ENCODE measurements at regions not wholly inside any gene's neighbourhood (a gene's known extent, or its start where the extent isn't known, plus 50 kb on each side); places are given as distances from the start of the nearest gene placed in this dataset.

DNA sequence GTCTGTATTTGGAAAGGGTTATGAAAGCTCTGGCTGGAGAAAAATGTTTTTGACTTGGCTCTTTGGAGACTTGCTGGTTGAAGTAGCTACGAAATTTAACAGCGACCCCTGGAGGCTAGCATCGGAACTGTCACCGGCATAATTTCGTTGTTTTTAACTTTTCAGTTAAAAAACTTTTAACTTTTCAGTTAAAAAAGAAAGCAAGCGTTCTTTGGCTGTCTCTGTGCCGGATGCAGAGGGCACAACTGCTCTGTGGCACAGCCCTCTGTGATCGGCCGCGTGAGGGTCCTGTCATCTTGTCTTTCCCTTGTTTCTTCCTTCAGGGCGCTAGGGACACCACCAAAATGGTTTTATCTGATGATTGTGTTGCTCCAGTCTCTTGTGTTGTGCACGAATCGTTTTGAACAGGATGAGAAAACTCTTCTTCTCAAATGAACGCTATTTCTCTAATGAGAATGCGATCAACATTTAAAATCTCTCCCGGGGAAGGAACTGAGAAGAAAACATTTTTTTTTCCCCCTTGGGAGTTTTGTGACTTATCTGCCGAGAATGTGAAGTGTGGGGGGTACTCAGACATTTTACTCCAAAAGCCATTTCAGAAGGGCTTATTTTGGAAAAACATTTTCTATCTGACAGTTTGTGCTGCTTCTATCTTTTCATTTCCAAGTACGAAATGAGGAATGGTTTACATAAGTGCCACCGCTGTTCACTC lies 57.1 kb downstream of the ADCYAP1 start:
- H3K4me1 ChIP-seq (ENCODE audit: control insufficient read depth in 4 of 4, insufficient read depth in 4 of 4, low read length in 3 of 4), result peaks cover 0 to 5% (median 0%) of the 10 kb centered on the region in 4 donors
- no peaks in the 10 kb centered on the region for H3K9me3 ChIP-seq (ENCODE audit: control insufficient read depth in 4 of 4, low read length in 3 of 4)
- 17% methylated on average over 19 of the region's 19 CpGs for WGBS
- no peak overlapping the region for H3K27ac ChIP-seq (ENCODE audit: low read depth in 1 of 2, low read length in 2 of 2)
- no peak overlapping the region for H3K9ac ChIP-seq (ENCODE audit: low read depth in 1 of 2, low read length in 2 of 2)
- H3K36me3 ChIP-seq (ENCODE audit: control insufficient read depth in 4 of 4, insufficient read depth in 3 of 4, low read depth in 1 of 4, low read length in 3 of 4), result no peaks in the 10 kb centered on the region
- peak; percentile 54 for DNase-seq (ENCODE audit: low spot score)
- peaks cover 0 to 13% (median 0%) of the 10 kb centered on the region in 4 donors for H3K27me3 ChIP-seq (ENCODE audit: control insufficient read depth in 4 of 4, insufficient read depth in 4 of 4, low read length in 3 of 4)
- no peak overlapping the region for H3K4me3 ChIP-seq (ENCODE audit: low read depth in 1 of 3, low read length in 3 of 3)
- TF ChIP-seq SP1 (IDR thresholded peaks at IDR 0.05), result no peak
- TF ChIP-seq JUND (IDR thresholded peaks at IDR 0.05), result no peak
- peak; percentile 69 to 75 for TF ChIP-seq RAD21 (IDR thresholded peaks at IDR 0.05)
- TF ChIP-seq, protein P1, sequence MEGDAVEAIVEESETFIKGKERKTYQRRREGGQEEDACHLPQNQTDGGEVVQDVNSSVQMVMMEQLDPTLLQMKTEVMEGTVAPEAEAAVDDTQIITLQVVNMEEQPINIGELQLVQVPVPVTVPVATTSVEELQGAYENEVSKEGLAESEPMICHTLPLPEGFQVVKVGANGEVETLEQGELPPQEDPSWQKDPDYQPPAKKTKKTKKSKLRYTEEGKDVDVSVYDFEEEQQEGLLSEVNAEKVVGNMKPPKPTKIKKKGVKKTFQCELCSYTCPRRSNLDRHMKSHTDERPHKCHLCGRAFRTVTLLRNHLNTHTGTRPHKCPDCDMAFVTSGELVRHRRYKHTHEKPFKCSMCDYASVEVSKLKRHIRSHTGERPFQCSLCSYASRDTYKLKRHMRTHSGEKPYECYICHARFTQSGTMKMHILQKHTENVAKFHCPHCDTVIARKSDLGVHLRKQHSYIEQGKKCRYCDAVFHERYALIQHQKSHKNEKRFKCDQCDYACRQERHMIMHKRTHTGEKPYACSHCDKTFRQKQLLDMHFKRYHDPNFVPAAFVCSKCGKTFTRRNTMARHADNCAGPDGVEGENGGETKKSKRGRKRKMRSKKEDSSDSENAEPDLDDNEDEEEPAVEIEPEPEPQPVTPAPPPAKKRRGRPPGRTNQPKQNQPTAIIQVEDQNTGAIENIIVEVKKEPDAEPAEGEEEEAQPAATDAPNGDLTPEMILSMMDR (IDR thresholded peaks at IDR 0.05; ENCODE audit: low read depth, low read length, missing input control), result peak; percentile 94

DNA sequence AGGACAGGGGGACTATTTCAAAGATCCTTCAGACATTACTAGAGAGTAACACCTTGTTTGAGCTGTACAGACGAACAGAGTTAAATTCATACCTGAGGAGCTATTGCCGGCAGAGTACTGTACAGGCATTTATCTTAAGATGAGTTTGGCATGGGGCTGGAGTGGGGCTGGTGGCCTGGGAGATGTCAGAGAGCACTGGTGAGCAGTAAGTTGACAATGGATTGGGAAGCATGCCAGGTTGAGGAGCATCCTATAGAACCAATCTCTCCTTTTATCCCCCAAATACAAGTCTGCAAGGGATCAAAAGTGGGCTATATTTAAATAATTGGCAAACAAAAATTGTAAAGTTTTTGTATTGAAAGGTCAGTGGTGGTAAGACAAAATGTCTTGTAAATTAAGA lies 58.6 kb downstream of the ADCYAP1 start:
- 72% methylated on average over 2 of the region's 2 CpGs for WGBS
- H3K27me3 ChIP-seq (ENCODE audit: control insufficient read depth in 4 of 4, insufficient read depth in 4 of 4, low read length in 3 of 4), result peaks cover 0 to 12% (median 0%) of the 10 kb centered on the region in 4 donors
- peaks cover 0 to 5% (median 0%) of the 10 kb centered on the region in 4 donors for H3K4me1 ChIP-seq (ENCODE audit: control insufficient read depth in 4 of 4, insufficient read depth in 4 of 4, low read length in 3 of 4)
- no peak overlapping the region for H3K9ac ChIP-seq (ENCODE audit: low read depth in 1 of 2, low read length in 2 of 2)
- TF ChIP-seq, protein P1 (IDR thresholded peaks at IDR 0.05; ENCODE audit: low read depth, low read length, missing input control), result no peak
- H3K36me3 ChIP-seq (ENCODE audit: control insufficient read depth in 4 of 4, insufficient read depth in 3 of 4, low read depth in 1 of 4, low read length in 3 of 4), result no peaks in the 10 kb centered on the region
- H3K27ac ChIP-seq (ENCODE audit: low read depth in 1 of 2, low read length in 2 of 2), result no peak overlapping the region
- no peak overlapping the region for H3K4me3 ChIP-seq (ENCODE audit: low read depth in 1 of 3, low read length in 3 of 3)
- H3K9me3 ChIP-seq (ENCODE audit: control insufficient read depth in 4 of 4, low read length in 3 of 4), result no peaks in the 10 kb centered on the region
- no peak for DNase-seq (ENCODE audit: low spot score)

DNA sequence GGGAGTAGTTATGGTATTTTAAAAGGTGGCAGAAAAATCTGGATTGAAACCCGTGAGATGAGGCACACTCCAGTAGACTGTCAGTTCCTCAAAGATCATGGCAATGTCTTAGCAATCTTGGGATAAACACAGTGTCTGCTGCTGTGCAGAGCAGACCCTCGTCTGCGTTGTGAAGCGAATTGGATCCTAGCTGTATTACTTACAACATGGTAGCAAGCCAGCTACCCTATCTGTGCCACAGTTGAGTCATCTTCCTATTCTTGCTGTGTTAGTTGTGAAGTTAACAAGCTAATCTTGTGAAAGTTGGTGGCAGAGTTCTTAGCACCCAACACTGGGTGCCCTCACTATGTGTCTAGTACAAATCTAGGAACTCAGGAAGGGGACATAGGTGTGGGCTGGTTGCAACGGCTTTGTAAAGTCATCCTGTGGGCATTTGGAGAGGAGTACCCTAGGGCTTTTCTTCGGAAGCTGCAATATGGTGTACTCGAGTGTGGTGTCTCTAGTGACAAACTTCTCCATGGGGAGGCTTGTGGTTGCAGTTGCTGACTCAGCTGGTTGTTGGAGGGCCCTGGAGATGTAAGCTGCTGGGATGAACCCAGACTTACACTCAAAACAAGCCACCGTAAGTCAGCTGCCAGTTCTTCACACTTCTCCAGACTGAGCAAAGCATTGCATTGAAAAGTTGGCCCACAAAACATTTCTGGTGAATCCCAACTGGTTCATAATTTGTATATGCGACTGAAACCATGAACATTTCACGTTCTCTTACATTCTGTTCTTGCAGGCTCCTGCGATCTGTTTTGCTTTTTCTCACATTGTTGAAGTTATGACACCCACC lies 61.5 kb downstream of the ADCYAP1 start:
- Histone ChIP-seq H3K27me3 (ENCODE audit: control insufficient read depth in 4 of 4, insufficient read depth in 4 of 4, low read length in 3 of 4) (peaks cover 0 to 7% (median 0%) of the 10 kb centered on the region in 4 donors), H3K4me3 (ENCODE audit: low read depth in 1 of 3, low read length in 3 of 3) (no peak overlapping the region), H3K4me1 (ENCODE audit: control insufficient read depth in 4 of 4, insufficient read depth in 4 of 4, low read length in 3 of 4) (peaks cover 0 to 5% (median 0%) of the 10 kb centered on the region in 4 donors), H3K9ac (ENCODE audit: low read depth in 1 of 2, low read length in 2 of 2) (no peak overlapping the region), H3K36me3 (ENCODE audit: control insufficient read depth in 4 of 4, insufficient read depth in 3 of 4, low read depth in 1 of 4, low read length in 3 of 4) (no peaks in the 10 kb centered on the region), H3K9me3 (ENCODE audit: control insufficient read depth in 4 of 4, low read length in 3 of 4) (no peaks in the 10 kb centered on the region), H3K27ac (ENCODE audit: low read depth in 1 of 2, low read length in 2 of 2) (no peak overlapping the region)
- TF ChIP-seq SP1 (IDR thresholded peaks at IDR 0.05) (no peak), RAD21 (IDR thresholded peaks at IDR 0.05) (no peak), GABPA (IDR thresholded peaks at IDR 0.05 in 1 of 2, conservative IDR thresholded peaks at IDR 0.05 in 1 of 2) (no peak), YY1 (IDR thresholded peaks at IDR 0.05) (no peak), JUND (IDR thresholded peaks at IDR 0.05) (no peak)
- TF ChIP-seq, protein P2, sequence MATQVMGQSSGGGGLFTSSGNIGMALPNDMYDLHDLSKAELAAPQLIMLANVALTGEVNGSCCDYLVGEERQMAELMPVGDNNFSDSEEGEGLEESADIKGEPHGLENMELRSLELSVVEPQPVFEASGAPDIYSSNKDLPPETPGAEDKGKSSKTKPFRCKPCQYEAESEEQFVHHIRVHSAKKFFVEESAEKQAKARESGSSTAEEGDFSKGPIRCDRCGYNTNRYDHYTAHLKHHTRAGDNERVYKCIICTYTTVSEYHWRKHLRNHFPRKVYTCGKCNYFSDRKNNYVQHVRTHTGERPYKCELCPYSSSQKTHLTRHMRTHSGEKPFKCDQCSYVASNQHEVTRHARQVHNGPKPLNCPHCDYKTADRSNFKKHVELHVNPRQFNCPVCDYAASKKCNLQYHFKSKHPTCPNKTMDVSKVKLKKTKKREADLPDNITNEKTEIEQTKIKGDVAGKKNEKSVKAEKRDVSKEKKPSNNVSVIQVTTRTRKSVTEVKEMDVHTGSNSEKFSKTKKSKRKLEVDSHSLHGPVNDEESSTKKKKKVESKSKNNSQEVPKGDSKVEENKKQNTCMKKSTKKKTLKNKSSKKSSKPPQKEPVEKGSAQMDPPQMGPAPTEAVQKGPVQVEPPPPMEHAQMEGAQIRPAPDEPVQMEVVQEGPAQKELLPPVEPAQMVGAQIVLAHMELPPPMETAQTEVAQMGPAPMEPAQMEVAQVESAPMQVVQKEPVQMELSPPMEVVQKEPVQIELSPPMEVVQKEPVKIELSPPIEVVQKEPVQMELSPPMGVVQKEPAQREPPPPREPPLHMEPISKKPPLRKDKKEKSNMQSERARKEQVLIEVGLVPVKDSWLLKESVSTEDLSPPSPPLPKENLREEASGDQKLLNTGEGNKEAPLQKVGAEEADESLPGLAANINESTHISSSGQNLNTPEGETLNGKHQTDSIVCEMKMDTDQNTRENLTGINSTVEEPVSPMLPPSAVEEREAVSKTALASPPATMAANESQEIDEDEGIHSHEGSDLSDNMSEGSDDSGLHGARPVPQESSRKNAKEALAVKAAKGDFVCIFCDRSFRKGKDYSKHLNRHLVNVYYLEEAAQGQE (IDR thresholded peaks at IDR 0.05), result no peak
- TF ChIP-seq, protein P3, sequence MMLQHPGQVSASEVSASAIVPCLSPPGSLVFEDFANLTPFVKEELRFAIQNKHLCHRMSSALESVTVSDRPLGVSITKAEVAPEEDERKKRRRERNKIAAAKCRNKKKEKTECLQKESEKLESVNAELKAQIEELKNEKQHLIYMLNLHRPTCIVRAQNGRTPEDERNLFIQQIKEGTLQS (IDR thresholded peaks at IDR 0.05), result no peak
- DNase-seq (ENCODE audit: low spot score), result no peak
- WGBS, result 81% methylated on average over 11 of the region's 11 CpGs
